GM19467 (cell line): ENCODE measurements at regions not wholly inside any gene's neighbourhood (a gene's known extent, or its start where the extent isn't known, plus 50 kb on each side); places are given as distances from the start of the nearest gene placed in this dataset.

Experiments
- ATAC-seq: cut with Tn5 transposase; IDR thresholded peaks from one replicate; pipeline ENCODE4 v1.9.1; 2021; ENCODE audit warnings: mild to moderate bottlenecking, moderate library complexity; ENCODE audit not compliant: unreplicated experiment

DNA sequence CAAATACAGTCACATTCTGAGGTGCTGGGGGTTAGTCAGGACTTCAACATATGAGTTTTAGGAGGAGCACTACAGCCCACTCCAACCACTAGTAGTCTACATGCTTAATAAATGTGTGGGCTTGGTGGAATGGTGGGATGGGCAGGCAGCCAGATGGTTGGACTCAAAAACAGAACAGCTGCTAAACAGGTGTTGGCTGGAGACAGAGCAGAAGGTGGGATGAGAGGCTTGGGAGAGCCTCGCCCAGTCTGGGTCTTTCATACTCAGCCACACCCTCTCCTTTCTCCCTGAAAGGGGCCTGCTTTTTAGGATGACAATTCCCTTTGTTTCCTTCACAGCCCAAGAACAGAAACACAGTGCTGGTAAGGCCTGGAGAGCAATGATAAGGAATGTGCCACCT, 143.9 kb upstream of the KLHL29 start:
- ATAC-seq, result no peak

DNA sequence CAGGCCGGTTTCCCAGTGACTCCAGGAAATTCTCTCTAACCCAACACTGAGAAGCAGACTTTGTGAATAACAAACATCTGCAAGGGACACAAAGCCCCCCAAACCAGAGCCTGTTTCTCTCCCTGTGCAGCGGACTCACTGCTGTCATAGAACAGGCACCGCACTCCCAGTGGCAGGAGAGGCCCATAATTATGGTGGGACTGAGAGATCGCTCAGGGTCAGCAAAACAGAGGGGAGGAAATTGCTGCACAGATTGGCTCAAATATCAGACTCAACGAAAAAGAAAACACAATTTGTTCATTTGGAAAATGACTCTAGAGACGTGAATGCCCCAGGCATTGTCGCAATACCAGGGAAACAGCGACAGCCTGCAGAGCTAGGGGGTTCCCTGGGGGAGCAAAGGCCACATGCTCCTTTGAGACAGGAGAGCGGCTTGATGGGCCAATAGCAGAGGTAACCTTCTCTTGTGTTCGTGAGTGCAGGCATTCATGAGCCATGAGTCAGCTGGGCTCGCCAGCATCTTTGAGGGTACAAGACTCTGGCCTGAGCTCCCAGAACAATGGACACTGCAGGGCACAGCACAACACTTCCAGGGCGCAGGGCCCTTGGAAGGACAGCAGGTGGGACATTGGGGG, 143.3 kb upstream of the KLHL29 start:
- no peak for ATAC-seq

DNA sequence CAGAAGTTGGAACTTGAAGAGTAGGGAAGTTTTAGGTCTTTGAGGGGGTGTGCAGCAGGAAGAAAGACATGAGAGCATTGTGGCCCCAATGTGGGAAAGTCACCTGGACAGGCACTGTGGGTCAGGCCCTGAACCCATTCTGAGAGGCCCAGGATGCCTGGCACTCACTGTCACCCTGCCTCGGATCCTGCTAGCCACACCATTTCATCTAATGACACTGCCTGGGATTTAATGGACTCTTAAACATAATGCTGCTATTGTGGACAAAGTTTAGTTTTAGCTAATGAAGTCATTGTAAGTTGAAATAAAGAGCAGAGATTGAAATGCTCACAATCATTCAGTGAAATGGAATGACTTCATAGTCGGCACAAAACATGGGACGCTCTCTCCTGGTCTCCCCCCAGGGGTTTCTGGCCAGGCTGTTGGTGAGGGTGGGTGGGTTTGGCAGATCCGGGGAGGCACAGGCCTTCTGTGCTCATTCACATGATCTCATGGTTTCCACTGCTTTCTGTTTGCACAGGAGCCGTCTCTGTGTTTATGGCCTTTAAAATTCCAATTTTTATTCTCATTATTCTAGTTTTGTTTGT, 141.8 kb upstream of the KLHL29 start:
- ATAC-seq, result no peak

DNA sequence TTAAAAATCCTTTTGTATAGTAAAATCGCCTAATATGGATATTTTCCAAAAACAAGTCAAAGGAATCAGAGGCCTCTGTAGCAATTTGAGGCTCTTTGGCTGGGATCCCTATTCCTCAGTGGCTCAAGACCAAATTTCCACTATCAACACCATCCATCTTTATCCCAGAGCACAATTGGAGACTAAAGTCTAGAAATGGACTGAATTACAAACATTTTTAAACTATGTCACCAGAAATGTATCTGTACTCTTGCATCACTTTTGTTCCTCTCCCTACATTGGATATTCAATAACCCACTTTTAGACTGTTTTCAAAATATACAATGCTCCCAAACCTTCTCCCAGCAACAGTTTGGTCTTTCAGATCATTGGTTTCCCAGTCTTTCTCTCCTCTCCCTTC, 140.4 kb upstream of the KLHL29 start:
- no peak for ATAC-seq

DNA sequence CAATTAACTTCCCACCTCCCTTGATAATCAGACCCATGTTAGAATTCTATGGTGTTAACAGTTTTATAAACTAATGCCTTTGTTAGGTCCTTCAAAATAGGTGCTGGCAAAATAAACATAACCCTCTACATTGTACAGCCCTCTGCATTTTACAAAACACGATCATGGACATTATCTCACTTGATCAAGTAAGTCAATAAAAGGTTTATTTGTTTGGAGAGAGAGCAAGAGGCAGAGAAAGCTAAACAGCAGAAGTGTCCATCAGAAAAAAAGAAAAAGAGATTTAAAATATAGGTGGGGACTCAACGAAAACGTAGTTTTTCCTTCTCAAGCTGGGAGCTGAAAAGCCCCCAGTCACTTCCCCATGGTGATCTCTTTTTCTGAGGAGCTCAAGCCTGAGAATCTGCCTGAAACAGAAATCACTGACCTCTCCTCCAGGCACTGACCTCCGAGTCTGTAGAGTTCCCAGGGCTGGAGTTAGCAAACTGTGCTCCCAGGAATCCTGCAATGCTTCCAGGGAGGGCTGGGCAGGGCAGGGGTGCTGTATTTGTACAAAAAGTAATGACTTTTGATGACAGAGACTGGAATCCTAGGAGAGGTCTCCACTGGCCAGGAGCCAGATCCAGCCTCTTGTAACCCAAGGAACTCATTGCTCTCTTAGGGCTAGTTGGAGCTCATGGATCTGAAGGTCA, 137.8 kb upstream of the KLHL29 start:
- no peak for ATAC-seq

DNA sequence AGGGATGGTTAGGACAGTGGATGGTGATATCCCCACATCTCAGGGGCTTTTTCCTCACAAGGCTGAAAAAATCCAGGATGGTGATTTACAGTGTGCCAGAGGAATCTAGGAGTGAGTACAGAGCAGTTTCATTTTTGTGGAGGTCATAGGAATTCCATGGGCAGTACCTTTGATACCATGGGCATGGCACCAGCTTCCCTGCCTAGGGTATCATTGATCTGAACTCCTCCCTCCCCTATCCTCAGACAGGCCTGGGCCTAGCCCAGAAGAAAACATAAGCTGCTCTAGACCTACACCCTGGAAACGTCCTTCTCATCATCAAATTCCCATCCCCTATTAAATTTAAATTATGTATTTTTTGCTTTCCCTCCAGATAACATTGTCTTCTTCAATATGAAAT, 136.3 kb upstream of the KLHL29 start:
- ATAC-seq, result no peak

DNA sequence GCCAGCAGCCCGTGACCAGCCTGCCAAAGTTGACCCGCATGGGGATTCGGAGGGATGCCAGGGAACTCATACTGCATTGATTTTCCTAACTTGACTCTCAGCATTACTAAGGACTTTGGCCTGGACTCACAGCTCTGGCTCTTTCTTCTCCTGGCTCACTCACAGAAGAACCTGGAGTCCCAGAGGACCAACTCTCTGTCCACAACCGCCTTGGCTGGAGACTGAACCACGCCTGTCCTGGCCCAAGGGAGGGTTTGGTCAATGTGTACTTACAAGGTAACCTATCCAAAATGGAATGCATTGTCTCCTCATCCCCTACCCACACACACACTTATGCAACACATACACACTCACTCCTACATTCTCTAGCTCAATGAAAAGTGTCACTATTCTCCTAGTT, 135.6 kb upstream of the KLHL29 start:
- no peak for ATAC-seq

DNA sequence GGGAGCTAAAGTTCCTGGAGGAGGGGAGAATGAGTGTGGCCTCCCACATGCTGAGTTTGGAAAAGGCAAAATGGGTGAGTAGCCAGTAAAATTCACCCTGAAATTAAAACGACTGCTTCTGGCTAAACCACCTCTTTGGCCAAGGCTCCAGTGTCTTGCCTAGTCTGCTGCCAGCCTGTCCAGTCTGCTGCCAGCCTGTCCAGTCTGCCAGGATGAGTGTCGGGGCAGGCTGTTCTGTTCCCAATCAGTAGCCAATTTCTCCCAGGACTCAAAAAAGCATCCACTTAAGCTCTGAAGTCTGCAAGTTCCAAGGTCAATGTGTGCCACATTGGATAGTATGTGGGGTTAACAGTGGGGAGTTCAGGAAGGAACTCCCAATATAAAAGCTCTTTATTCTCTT, 134.6 kb upstream of the KLHL29 start:
- no peak for ATAC-seq

DNA sequence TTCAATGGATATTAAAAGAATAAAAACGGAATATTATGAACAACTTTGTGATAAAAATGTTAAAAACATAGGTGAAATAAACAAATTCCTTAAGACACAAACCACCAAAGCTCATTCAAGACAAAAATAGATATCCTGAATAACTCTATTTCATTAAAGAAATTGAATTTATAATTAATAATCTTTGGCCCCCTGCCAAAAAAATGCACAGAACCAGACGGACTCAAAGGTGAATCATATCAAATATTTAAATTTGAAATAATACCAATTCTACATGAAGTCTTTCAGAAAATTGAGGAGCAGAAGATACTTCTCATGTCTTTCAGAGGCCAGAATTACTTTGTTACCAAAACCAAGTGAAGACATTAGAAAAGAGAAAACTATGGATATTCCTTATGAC, 128.3 kb upstream of the KLHL29 start:
- ATAC-seq, result no peak

DNA sequence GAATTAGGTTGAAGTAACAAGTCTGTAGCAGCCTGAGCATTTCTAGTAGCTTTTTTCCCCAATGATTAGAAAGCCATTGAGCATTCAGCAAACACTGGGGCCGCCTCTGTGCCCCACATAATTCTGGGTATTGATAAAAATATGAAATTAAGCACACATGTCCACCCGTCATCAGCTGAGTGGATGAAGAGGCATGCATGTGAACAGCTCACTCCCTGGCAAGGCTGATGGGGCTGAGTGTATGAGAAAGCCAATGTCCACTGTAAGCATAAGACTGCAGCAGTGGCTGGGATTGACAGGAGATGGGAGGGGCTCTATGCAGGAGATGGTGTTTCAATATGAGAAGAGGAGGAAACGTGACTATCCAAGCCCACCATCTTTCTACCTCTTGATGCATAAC, 124.4 kb upstream of the KLHL29 start:
- ATAC-seq, result no peak

DNA sequence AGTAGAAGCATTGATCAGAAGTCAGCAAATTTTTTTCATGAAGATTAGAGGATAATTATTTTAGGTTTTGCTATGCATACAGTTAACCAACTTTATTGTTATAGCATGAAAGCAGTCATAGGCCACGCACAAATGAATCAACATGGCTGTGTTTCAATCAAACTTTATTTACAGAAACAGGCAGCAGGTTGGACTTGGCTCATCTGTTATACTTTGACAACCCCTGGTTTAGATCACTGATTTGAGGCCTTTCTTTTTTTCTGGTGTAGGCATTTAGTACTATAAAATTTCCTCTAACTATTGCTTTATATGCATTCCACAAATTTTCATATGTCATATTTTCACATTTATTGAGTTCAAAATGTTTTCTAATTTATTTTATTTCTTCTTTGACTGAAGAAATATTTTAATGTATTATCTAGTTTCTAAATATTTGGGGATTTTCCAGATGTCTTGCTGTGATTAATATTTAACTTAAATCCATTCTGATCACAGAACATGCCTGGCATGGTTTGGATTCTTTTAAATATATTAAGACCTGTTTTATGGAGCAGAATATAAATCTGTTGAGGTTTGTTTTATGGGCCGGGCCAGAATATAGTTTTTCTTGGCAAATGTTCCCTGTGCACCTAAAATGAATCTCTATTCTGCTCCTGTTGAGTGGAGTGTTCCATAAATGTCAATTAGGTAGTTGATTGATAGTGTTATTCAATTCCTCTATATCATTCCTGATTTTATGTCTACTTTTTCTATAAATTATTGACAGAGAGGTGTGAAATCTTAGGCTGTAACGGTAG, 116.3 kb upstream of the KLHL29 start:
- no peak for ATAC-seq

DNA sequence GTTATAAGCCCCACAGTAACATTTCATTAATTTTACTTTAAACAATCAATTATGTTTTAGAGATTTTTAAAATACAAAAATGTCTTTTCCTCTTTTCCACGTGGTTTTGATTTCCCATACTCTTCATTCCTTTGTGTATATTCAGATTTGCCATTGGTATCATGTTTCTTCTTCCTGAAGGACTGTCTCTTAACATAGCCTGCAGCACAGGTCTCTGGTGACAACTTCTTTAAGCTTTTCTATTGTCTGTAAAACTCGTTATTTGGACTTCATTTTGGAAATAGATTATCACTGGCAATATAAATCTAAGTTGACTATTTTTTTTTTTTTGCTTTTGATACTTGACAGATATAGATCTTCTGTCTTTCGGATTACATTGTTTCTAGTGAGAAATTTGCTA, 115.2 kb upstream of the KLHL29 start:
- ATAC-seq, result no peak

DNA sequence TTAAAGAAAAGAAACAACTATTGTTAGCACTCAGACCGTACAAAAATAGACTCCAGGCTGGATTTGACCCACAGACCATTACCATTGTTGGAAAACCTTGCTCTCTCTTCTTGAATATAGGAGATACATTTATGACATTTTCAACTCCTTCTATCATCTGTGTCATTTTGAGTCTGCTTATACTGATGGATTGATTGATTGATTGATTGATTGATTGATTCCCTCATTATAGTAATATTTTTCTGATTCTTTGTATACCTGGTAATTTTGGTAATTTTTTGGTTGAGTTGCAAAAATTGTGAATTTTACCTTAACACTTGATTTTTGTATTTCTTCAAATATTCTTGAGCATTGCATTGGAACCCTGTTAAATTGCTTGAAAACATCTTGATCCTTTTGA, 114.2 kb upstream of the KLHL29 start:
- no peak for ATAC-seq

DNA sequence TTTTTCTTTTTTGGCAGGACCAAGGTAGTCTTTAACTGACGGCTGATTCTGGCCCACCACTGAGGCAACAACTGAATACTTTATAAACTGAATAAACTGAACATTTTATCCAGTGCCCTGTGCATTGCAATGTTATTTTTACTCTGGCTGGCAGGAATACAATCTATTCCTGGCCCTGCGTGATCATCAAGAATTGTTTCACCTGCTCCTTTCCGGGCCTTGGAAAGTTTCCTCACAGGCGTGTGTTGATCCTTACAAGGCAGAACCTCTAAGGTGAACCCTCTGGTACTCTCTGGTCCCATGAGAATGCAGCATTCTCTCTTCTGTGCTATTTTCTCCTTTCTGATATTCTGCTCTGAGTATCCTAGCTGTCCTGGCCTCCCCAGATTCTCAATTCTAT, 113.7 kb upstream of the KLHL29 start:
- ATAC-seq, result no peak

DNA sequence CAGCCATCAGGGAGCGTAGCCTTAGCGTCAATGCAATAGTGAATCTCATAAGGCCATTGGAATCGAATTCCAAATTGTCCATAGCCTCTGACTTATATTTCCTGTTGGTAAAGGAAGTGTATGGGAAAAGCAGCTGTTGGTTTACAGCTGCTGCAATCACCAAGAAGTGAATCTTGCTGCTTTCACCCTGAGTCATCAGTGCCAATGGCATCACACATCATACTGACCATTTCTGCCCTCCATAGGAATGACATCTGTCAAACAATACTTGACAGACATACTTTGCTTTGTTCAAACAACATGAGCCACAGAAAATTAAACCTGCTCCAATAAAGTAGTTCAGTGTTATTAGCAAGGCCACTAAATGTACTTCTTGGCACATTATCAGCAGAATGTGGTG, 111.2 kb upstream of the KLHL29 start:
- no peak for ATAC-seq

DNA sequence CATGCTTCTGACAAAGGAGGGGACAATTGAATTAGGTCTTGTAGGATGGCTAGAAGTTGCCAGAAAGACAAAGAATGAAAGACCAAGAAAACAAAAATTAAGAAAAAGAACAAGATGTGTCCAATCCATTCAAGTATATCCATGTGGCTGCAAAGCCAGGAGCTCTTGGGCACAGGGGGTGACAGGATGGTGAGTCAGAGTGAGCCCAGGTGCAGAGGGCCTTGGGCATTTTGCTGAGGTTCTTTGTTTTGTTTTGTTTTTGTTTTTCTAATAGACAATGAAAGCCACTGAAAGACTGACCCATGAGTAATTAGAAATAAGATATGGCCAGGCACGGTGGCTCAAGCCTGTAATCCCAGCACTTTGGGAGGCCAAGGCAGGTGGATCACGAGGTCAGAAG, 104.6 kb upstream of the KLHL29 start:
- ATAC-seq, result no peak

DNA sequence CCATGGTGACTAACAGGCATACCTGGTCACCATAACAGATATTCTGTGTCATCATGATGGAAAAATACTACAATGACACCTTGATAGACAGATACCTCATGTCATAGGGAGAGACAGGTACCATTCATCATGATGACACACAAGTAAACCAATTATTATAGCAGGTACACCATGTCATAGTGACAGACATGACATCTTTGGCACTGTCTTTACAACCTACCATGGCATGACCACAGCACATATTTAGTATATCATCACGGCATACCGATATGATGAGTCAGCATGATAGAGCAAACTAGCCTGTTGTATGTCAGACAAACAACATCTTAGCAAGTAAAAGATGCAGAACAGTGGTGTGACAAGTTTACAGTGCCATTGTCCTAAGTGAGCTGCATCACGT, 101.3 kb upstream of the KLHL29 start:
- no peak for ATAC-seq

DNA sequence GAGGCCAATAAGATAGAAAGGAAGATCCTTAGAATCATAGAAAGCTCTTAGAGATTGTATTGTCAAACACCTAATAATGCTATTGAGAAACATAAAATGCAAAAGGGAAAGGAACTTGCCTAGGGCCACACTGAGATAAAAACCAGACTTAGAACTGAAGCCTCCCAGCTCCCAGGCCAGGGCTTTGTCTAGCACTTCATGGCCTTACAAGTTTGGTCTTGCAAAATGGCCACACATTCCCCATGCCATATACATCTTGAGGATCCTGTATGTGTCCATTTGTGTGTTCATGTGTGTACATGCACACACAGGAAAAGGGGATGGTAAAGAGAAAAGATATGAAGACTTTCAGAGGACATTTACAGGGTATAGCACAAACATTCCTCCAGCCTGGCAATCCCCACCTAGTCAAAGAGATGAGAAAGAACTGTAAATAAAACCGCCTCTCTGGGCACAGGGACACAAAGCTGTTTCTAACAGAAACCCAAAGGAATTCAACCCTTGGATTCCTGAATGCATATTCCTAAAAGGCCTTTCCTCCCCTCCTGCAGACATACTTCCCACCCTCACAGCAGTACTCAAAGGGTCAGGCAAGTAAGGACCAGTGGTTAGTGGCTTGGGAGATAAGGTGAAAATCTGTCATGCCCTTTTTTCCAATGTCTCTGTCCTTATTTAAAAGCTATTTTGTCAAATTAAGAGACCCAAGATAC, 99.7 kb upstream of the KLHL29 start:
- no peak for ATAC-seq

DNA sequence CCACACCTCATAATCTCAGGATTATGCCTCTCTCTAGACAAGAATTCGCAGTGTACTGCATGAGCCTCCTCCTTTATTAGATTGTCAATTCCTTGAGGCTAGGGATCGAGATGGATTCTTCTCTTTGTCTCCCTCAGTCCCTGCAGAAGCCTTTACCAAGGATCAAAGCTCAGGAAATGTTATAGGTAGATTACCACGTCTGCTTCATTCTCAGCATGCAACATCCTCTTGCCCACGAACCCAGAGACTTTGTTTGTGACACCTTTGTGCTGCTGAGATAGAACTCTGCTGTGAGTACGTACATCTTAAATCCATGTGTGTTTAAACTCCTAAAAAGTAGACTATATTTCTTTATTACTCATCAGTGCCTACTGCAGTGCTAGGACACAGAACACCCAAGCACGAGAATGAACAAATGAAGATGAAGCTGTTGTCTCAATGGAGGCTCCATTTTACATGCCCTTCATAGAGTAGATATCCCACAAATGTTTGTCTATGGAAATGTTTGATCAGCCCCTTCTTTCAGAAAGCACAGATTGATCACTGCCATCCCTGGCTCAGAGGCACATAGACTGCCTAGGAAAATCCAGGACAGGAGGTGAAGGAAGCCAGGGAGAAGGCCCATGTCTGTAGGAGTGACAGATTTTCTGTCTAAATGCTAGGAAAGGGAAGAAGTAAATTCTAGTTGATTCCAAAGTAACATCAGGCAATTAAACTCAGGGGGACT, 98.8 kb upstream of the KLHL29 start:
- no peak for ATAC-seq
